GM12865 (cell line): ENCODE measurements at regions not wholly inside any gene's neighbourhood (a gene's known extent, or its start where the extent isn't known, plus 50 kb on each side); places are given as distances from the start of the nearest gene placed in this dataset.
A peak's percentile ranks its signal among the peaks of the same experiment; 100 is the strongest.

Experiments
- DNase-seq: peaks from one replicate; pipeline ENCODE4 v3.0.0; 2010; ENCODE audit warnings: low read depth
- H3K4me3 ChIP-seq: 2 replicates; pipeline ENCODE4 v1.5.1; 2011; ENCODE audit warnings: mild to moderate bottlenecking, low read depth, low read length, control low read depth
- TF ChIP-seq, protein P1 (sequence below): IDR thresholded peaks from 2 replicates; pipeline ENCODE4 v1.5.1; 2011; ENCODE audit warnings: low read length, control low read depth, low read depth, inconsistent platforms; ENCODE audit not compliant: insufficient read depth; ENCODE audit errors: missing control alignments

DNA sequence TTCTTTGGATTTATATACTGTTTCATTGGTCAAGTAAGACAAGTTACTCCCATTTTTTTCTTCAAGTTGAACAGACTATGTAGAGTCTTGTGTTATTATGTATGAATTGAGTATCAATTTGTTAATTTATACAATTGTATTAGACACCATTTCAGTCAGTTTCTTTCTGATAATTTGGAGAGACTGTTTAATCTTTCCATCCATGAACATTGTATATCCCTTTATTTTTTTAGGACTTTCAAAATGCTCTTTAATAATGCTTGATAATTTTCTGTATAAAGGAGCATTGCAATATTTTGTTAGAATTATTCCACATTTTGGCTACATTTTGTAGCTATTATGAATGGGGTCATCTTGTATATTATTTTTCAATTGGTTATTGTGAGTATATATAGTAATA is 69.1 kb upstream of the PJA2 start:
- DNase-seq: no peak

DNA sequence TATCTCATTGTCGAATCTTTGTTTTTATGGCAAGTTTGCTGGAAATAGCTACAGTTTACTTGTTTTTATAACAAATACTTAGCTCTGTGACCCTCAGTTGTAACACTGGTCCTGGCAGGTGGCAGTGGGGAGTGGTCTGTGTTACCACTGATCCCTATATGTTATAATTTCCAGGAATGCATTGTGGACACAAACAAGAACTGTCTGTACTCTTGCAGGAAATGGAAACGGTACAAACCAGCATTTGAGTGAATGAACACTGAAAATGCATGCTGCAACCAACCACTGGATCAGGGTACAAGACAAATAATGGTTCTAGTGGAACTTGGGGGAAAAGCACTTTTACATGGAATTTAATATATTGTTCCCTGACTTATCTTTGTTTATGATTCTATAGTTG is 66.5 kb upstream of the PJA2 start:
- no peak for DNase-seq
- TF ChIP-seq, protein P1, sequence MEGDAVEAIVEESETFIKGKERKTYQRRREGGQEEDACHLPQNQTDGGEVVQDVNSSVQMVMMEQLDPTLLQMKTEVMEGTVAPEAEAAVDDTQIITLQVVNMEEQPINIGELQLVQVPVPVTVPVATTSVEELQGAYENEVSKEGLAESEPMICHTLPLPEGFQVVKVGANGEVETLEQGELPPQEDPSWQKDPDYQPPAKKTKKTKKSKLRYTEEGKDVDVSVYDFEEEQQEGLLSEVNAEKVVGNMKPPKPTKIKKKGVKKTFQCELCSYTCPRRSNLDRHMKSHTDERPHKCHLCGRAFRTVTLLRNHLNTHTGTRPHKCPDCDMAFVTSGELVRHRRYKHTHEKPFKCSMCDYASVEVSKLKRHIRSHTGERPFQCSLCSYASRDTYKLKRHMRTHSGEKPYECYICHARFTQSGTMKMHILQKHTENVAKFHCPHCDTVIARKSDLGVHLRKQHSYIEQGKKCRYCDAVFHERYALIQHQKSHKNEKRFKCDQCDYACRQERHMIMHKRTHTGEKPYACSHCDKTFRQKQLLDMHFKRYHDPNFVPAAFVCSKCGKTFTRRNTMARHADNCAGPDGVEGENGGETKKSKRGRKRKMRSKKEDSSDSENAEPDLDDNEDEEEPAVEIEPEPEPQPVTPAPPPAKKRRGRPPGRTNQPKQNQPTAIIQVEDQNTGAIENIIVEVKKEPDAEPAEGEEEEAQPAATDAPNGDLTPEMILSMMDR: no peak
- no peak overlapping the region for H3K4me3 ChIP-seq

More for the DNA sequence above, 69.1 kb upstream of the PJA2 start:
- no peak overlapping the region for H3K4me3 ChIP-seq
- TF ChIP-seq, protein P1: no peak

DNA sequence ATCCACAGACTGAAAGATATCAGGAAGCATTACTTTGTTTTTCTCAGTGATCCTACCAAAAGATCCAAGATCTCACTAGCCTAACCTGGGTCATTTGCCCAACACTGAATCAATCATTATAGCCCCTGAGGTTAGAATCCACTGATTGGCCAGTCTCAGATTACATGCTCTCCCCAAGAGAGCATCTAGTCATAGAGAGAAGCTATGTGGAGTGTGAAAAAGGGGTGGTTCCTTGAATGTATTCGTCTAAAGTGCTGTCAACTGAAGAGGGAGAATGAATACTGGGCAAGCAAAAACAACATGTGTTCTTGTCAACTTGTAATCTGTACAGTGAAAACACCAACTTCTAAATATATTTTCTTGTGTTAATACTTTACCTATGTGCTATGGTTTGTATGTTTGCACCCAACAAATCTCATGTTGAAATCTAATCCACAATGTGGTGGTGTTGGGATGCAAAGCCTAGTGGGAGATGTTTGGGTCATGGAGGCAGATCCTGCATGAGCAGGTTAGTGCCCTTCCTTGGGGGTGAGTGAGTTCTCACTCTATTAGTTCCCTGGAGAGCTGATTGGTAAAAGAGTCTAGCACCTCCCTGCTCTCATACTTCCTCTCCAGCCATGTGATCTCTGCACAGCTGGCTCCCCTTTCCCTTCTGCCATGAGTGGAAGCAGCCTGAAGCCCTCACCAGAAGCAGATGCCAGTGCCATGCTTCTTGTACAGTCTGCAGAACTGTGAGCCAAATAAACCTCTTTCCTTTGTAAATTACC is 60.3 kb upstream of the PJA2 start:
- H3K4me3 ChIP-seq: no peak overlapping the region
- no peak for DNase-seq
- TF ChIP-seq, protein P1: no peak

DNA sequence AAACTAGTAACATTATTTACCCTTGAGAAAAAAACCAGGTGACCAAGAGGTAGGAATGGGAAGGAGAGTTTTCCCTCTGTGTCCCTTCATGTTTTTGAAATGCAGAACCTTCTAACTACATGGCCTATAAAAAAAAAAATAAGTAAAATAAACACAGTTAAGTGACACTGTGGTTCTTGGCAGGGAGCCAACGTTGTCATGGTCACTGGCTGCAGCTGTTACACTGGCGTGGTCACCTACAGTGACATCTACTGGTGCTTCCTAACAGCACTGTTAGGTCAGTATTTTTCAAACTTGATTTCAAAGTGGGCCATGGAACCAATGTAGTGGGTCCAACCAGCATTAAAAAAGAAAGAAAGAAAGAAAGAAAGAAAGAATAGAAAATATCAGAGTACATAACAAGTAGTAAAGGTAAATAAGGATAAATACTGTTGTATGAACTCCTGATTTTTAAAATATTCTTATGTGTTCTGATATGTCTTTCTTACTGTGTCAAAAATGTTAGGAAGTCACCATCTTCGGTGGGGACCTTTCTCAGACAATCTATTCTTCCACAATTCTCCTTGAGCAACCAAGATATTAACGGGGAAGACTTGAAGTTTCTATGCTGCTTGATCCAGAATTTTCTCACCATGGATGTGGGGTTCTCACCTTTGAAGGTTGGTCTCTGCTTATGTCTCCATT is 59.1 kb upstream of the PJA2 start:
- TF ChIP-seq, protein P1: peak; percentile 75
- DNase-seq: peak; percentile 94
- H3K4me3 ChIP-seq: no peak overlapping the region

DNA sequence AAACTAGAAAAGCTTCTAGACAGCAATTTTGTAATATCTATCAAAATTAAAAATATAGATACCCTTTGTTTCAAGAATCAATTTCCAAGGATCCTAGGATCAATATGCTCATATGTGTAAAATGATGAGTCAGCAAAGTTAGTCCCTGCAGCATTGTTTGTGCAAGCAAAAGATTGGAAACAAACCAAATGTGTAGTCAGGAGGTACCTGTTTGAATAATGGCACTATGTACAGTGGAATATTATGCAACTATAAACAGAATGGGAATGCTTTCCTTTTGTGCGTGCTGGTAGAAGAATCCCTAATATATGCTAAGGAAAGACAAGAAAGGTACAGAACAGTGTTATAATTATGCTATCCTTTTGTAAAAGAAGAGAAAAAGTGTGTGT is 58.5 kb upstream of the PJA2 start:
- TF ChIP-seq, protein P1: no peak
- no peak for DNase-seq
- no peak overlapping the region for H3K4me3 ChIP-seq

DNA sequence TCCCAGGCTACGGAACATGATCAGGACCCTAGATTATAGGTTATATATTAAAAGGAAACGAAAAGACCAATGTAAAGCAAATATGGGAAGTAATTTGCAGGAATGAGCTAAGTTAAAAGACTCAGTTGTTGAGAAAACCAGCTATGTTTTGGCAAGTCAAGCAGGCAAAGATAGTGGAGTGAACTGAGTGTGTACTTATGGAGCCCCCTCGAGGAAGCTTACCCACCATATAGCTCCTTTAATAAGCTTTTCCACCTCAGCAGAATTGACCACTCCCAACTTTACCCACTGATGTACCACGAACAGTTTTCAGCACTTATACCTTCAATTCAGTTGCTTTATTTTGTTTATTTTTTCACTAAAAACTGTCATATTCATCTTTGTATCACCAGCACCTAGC is 57.3 kb upstream of the PJA2 start:
- TF ChIP-seq, protein P1: no peak
- H3K4me3 ChIP-seq: no peak overlapping the region
- DNase-seq: no peak
